ENCODE measurements at regions not wholly inside any gene's neighbourhood (a gene's known extent, or its start where the extent isn't known, plus 50 kb on each side); places are given as distances from the start of the nearest gene placed in this dataset.
A peak's percentile ranks its signal among the peaks of the same experiment; 100 is the strongest.

- DNase-seq (ENCODE audit: low read depth): no peak
- no peak for TF ChIP-seq CTCF (IDR thresholded peaks at IDR 0.05; ENCODE audit: control insufficient read depth, extremely low read depth, insufficient read depth)
- no peak overlapping the region for H3K4me3 ChIP-seq (ENCODE audit: low read depth, low read length)
Measured at GRCh38 chr20:21832442-21833385, 127.2 kb downstream of the PAX1 start.

DNA sequence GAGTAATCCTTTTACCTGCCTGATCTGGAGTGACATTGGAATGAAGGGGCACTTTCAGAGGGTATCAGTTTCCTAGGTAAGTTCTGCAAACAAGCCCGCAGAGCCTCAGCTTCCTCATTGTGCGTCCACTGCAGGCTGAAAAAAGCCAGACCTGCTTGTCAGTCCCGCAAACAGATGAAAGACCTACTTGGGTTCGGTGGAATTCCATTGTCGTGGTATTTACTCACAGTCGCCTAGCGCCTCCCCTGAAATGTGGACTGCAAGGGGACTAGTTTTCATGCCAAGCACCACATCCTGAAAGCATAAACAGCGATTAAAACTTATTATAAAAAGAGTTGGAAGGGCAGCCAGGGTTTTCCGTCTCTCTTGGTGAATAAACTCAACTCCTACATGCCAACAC is 121.5 kb downstream of the PAX1 start:
- H3K4me3 ChIP-seq (ENCODE audit: low read depth, low read length): no peak overlapping the region
- no peak for DNase-seq (ENCODE audit: low read depth)
- TF ChIP-seq CTCF (IDR thresholded peaks at IDR 0.05; ENCODE audit: control insufficient read depth, extremely low read depth, insufficient read depth): no peak

DNA sequence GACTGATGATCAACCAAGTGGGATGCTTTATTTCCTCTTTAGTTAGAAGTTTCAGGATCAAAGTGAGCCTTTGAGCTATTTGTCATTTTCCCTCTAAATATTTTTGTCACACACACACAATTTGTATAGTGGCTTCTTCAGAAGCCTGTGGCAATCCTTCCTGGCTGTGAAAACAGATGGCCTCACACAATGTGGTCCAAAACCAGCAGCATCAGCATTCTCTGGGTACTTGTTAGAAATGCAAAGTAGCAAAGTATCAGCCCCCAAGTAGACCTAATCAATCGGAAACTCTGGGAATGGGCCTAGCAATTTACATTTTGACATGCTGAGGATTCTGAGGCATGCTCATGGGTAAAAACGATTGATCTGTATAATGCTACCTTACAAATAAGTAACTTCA is 115.9 kb downstream of the PAX1 start:
- no peak for DNase-seq (ENCODE audit: low read depth)
- TF ChIP-seq CTCF (IDR thresholded peaks at IDR 0.05; ENCODE audit: control insufficient read depth, extremely low read depth, insufficient read depth): no peak
- H3K4me3 ChIP-seq (ENCODE audit: low read depth, low read length): no peak overlapping the region

DNA sequence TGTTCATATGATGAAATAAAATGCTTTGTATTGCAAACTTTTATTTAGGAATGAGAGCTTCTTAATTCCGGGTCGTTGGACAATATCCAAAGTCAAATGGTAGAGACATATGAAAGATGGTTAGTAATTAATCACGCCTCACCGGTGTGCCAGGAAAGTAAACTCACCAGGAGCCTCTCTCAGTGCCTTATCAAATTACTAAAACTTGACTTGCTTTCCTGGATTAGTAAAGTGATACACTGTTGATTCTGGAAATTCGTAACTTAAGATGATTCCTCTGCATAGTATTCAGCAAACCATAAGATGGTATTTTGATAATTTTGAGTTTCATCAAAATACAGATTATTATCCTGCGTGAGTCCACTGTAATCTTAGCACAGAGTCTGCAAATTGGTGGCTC is 115.2 kb downstream of the PAX1 start:
- no peak for TF ChIP-seq CTCF (IDR thresholded peaks at IDR 0.05; ENCODE audit: control insufficient read depth, extremely low read depth, insufficient read depth)
- no peak for DNase-seq (ENCODE audit: low read depth)
- no peak overlapping the region for H3K4me3 ChIP-seq (ENCODE audit: low read depth, low read length)

DNA sequence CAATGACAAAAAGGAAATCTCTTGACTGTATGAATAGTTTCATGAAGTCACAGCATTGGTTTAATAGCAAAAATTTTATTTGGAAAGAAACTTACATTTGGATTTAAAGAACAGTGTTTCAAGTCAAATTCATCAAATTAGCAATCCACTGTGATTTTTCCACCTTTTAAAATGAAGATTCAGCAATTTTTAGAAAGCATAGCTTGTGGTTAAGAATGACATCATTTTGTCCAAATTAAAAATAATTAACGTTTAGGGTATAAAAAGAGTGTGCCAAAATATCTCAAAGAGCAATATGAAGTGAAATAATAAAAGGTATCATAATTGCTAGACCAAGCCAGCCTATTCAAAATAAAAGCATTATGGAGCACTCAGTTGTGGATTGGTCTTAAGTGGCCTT is 114.6 kb downstream of the PAX1 start:
- no peak for DNase-seq (ENCODE audit: low read depth)
- TF ChIP-seq CTCF (IDR thresholded peaks at IDR 0.05; ENCODE audit: control insufficient read depth, extremely low read depth, insufficient read depth): no peak
- no peak overlapping the region for H3K4me3 ChIP-seq (ENCODE audit: low read depth, low read length)

- H3K4me3 ChIP-seq (ENCODE audit: low read depth, low read length): no peak overlapping the region
- no peak for TF ChIP-seq CTCF (IDR thresholded peaks at IDR 0.05; ENCODE audit: control insufficient read depth, extremely low read depth, insufficient read depth)
- peak; percentile 45 for DNase-seq (ENCODE audit: low read depth)
Measured at GRCh38 chr20:21812379-21812778, 106.9 kb downstream of the PAX1 start.
